ENCODE measurements at regions not wholly inside any gene's neighbourhood (a gene's known extent, or its start where the extent isn't known, plus 50 kb on each side); places are given as distances from the start of the nearest gene placed in this dataset.
A peak's percentile ranks its signal among the peaks of the same experiment; 100 is the strongest.

- no peak overlapping the region for H3K4me3 ChIP-seq (ENCODE audit: control insufficient read depth, low read depth, low read length)
- no peak for DNase-seq (ENCODE audit: low read depth)
- no peak for TF ChIP-seq CTCF (IDR thresholded peaks at IDR 0.05; ENCODE audit: control insufficient read depth, insufficient read depth, low read depth, low read length, missing control alignments)
Measured at GRCh38 chr5:27722337-27722736, 684.0 kb upstream of the CDH9 start.

GRCh38 chr5:27708534-27708933, 670.1 kb upstream of the CDH9 start:
- no peak for TF ChIP-seq CTCF (IDR thresholded peaks at IDR 0.05; ENCODE audit: control insufficient read depth, insufficient read depth, low read depth, low read length, missing control alignments)
- no peak overlapping the region for H3K4me3 ChIP-seq (ENCODE audit: control insufficient read depth, low read depth, low read length)
- no peak for DNase-seq (ENCODE audit: low read depth)

GRCh38 chr5:27706832-27707231, 668.4 kb upstream of the CDH9 start:
- DNase-seq (ENCODE audit: low read depth): no peak
- TF ChIP-seq CTCF (IDR thresholded peaks at IDR 0.05; ENCODE audit: control insufficient read depth, insufficient read depth, low read depth, low read length, missing control alignments): no peak
- no peak overlapping the region for H3K4me3 ChIP-seq (ENCODE audit: control insufficient read depth, low read depth, low read length)

GRCh38 chr5:27705661-27706060, 667.3 kb upstream of the CDH9 start:
- DNase-seq (ENCODE audit: low read depth): no peak
- no peak for TF ChIP-seq CTCF (IDR thresholded peaks at IDR 0.05; ENCODE audit: control insufficient read depth, insufficient read depth, low read depth, low read length, missing control alignments)
- H3K4me3 ChIP-seq (ENCODE audit: control insufficient read depth, low read depth, low read length): no peak overlapping the region

GRCh38 chr5:27701931-27702903, 663.8 kb upstream of the CDH9 start:
- peak; percentile 24 for DNase-seq (ENCODE audit: low read depth)
- no peak for TF ChIP-seq CTCF (IDR thresholded peaks at IDR 0.05; ENCODE audit: control insufficient read depth, insufficient read depth, low read depth, low read length, missing control alignments)

GRCh38 chr5:27700526-27700925, 662.1 kb upstream of the CDH9 start:
- no peak for DNase-seq (ENCODE audit: low read depth)
- H3K4me3 ChIP-seq (ENCODE audit: control insufficient read depth, low read depth, low read length): no peak overlapping the region
- no peak for TF ChIP-seq CTCF (IDR thresholded peaks at IDR 0.05; ENCODE audit: control insufficient read depth, insufficient read depth, low read depth, low read length, missing control alignments)

More at GRCh38 chr5:27701931-27702903, 663.8 kb upstream of the CDH9 start:
- H3K4me3 ChIP-seq (ENCODE audit: control insufficient read depth, low read depth, low read length): no peak overlapping the region

Measured in AG09309 (cell line).